SU-DHL-6 (cell line): ENCODE measurements at regions not wholly inside any gene's neighbourhood (a gene's known extent, or its start where the extent isn't known, plus 50 kb on each side); places are given as distances from the start of the nearest gene placed in this dataset.

ENCODE experiments used
- CTCF ChIP-seq: fragments of 200-600 bp; sonication (generic); IDR thresholded peaks from one replicate; pipeline ENCODE4 v1.5.1; 2017; ENCODE audit warnings: antibody characterized with exemption, mild to moderate bottlenecking, low read length, moderate library complexity; ENCODE audit not compliant: insufficient read depth, poor library complexity, severe bottlenecking
- EZH2phosphoT487 ChIP-seq: fragments of 200-600 bp; sonication (generic), shearing (Covaris generic); conservative IDR thresholded peaks from 2 replicates; pipeline ENCODE4 v1.6.1; 2018; ENCODE audit warnings: mild to moderate bottlenecking, antibody characterized with exemption, low read length, moderate library complexity, mixed read lengths

GRCh38 chr3:161894657-161895056 lies 398.0 kb downstream of the OTOL1 start:
- TF ChIP-seq CTCF: no peak
- TF ChIP-seq EZH2phosphoT487: no peak
